HG03095 (cell line): ENCODE measurements at regions not wholly inside any gene's neighbourhood (a gene's known extent, or its start where the extent isn't known, plus 50 kb on each side); places are given as distances from the start of the nearest gene placed in this dataset.
"Not testable (repeated sequence)": the region's sequence is repeated elsewhere in the genome, so short reads cannot be mapped to it uniquely, and the experiment has no call there.

Experiments used
- ATAC-seq: cut with Tn5 transposase; IDR thresholded peaks from one replicate; pipeline ENCODE4 v1.9.1; 2021; ENCODE audit warnings: moderate library complexity; ENCODE audit not compliant: unreplicated experiment

- not testable (repeated sequence) for ATAC-seq
These were observed 321.5 kb downstream of the EMP1 start for GRCh38 chr12:13518034-13518433.

GRCh38 chr12:13509740-13510139 is 313.2 kb downstream of the EMP1 start:
- ATAC-seq, result no peak

- ATAC-seq, result no peak
These were observed 309.1 kb downstream of the EMP1 start for GRCh38 chr12:13505636-13506035.

- ATAC-seq, result no peak
These were observed 308.7 kb downstream of the EMP1 start for GRCh38 chr12:13505224-13505623.

- ATAC-seq, result no peak
These were observed 308.2 kb downstream of the EMP1 start for GRCh38 chr12:13504736-13505135.

- no peak for ATAC-seq
These were observed 307.5 kb downstream of the EMP1 start for GRCh38 chr12:13504074-13504473.

- no peak for ATAC-seq
These were observed 306.7 kb downstream of the EMP1 start for GRCh38 chr12:13503094-13503835.

- no peak for ATAC-seq
These were observed 302.5 kb downstream of the EMP1 start for GRCh38 chr12:13499008-13499407.

- ATAC-seq, result no peak
These were observed 299.6 kb downstream of the EMP1 start for GRCh38 chr12:13496111-13496510.

GRCh38 chr12:13489246-13489645 is 292.7 kb downstream of the EMP1 start:
- ATAC-seq, result no peak

- no peak for ATAC-seq
These were observed 290.8 kb downstream of the EMP1 start for GRCh38 chr12:13487326-13487725.

- no peak for ATAC-seq
These were observed 290.3 kb downstream of the EMP1 start for GRCh38 chr12:13486794-13487193.

- no peak for ATAC-seq
These were observed 282.2 kb downstream of the EMP1 start for GRCh38 chr12:13478650-13479181.

GRCh38 chr12:13474381-13474780 is 277.9 kb downstream of the EMP1 start:
- ATAC-seq, result no peak

GRCh38 chr12:13472690-13473089 is 276.2 kb downstream of the EMP1 start:
- ATAC-seq, result peak; percentile 98

- no peak for ATAC-seq
These were observed 274.9 kb downstream of the EMP1 start for GRCh38 chr12:13471471-13471870.

- no peak for ATAC-seq
These were observed 269.1 kb downstream of the EMP1 start for GRCh38 chr12:13465635-13466034.

GRCh38 chr12:13463189-13463588 is 266.7 kb downstream of the EMP1 start:
- no peak for ATAC-seq

- ATAC-seq, result no peak
These were observed 265.9 kb downstream of the EMP1 start for GRCh38 chr12:13462450-13462849.

- no peak for ATAC-seq
These were observed 259.2 kb downstream of the EMP1 start for GRCh38 chr12:13455778-13456144.

- ATAC-seq, result no peak
These were observed 258.7 kb downstream of the EMP1 start for GRCh38 chr12:13454991-13455777.

GRCh38 chr12:13452955-13453570 is 256.5 kb downstream of the EMP1 start:
- no peak for ATAC-seq
